GM12874 (cell line): ENCODE measurements at regions not wholly inside any gene's neighbourhood (a gene's known extent, or its start where the extent isn't known, plus 50 kb on each side); places are given as distances from the start of the nearest gene placed in this dataset.

ENCODE experiments used
- CTCF ChIP-seq: IDR thresholded peaks from 2 replicates; pipeline ENCODE4 v1.5.1; 2011; ENCODE audit warnings: low read depth, mild to moderate bottlenecking, control low read depth, low read length, moderate library complexity; ENCODE audit not compliant: insufficient read depth

- TF ChIP-seq CTCF, result no peak
Observed at GRCh38 chr2:117335967-117336366, 478.5 kb upstream of the DDX18 start.

- no peak for TF ChIP-seq CTCF
Observed at GRCh38 chr2:117336496-117336895, 478.0 kb upstream of the DDX18 start.

- TF ChIP-seq CTCF, result no peak
Observed at GRCh38 chr2:117339980-117340379, 474.5 kb upstream of the DDX18 start.

- no peak for TF ChIP-seq CTCF
Observed at GRCh38 chr2:117341690-117342089, 472.8 kb upstream of the DDX18 start.

DNA sequence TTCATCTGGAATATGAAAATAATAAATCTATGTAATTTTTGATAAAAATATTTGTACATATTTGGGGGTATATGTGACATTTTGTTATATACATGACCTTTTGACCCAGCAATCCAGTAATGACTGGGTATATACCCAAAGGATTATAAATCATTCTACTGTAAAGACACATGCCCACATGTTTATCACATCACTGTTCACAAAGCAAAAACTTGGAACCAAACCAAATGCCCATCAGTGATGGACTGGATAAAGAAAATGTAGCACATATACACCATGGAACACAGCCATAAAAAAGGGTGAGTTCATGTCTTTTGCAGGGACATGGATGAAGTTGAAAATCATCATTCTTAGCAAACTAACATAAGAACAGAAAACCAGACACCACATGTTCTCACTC is 472.1 kb upstream of the DDX18 start:
- TF ChIP-seq CTCF, result no peak

DNA sequence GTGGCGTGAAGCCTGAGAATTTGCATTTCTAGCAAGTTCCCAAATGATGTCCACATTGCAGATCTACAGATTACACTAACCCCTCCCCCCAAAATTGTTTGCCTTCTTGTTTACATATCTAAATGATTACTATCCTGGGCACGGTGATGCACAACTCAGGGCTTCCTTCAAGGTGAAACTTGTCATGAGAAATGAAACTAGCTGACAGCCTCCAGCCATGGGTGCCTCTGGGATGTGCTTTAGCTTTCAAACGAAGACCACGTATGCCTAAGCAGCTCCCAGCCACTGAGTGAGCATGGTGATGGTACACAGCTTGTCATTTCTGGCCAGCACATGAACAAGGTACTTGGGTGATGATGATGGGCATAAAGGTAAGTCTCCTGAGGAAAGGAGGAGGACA is 464.8 kb upstream of the DDX18 start:
- no peak for TF ChIP-seq CTCF

- no peak for TF ChIP-seq CTCF
Observed at GRCh38 chr2:117351396-117351795, 463.1 kb upstream of the DDX18 start.
